Endodermal cell (in vitro differentiated cells): ENCODE measurements at regions not wholly inside any gene's neighbourhood (a gene's known extent, or its start where the extent isn't known, plus 50 kb on each side); places are given as distances from the start of the nearest gene placed in this dataset.

ENCODE experiments used
- DNase-seq: peaks from one replicate; pipeline ENCODE4 v3.0.0-alpha.2; 2017
- H3K27ac ChIP-seq: 2 replicates; pipeline ENCODE4 v1.5.1; 2013; ENCODE audit warnings: mild to moderate bottlenecking, low read depth, low read length, moderate library complexity
- H3K27me3 ChIP-seq: 2 replicates; pipeline ENCODE4 v1.6.1; 2013; ENCODE audit warnings: mild to moderate bottlenecking, low read length, moderate library complexity; ENCODE audit not compliant: insufficient read depth, control insufficient read depth, poor library complexity, severe bottlenecking
- H3K36me3 ChIP-seq: 2 replicates; pipeline ENCODE4 v1.7.0; 2013; ENCODE audit warnings: mild to moderate bottlenecking, low read length, moderate library complexity; ENCODE audit not compliant: control insufficient read depth, insufficient read depth
- H3K4me1 ChIP-seq: one replicate; pipeline ENCODE4 v1.7.0; 2013; ENCODE audit warnings: low read length; ENCODE audit not compliant: control insufficient read depth, insufficient read depth
- H3K4me3 ChIP-seq: 2 replicates; pipeline ENCODE4 v1.5.1; 2013; ENCODE audit warnings: mild to moderate bottlenecking, low read length, moderate library complexity
- H3K9ac ChIP-seq: 2 replicates; pipeline ENCODE4 v1.6.1; 2013; ENCODE audit warnings: mild to moderate bottlenecking, low read length, moderate library complexity; ENCODE audit not compliant: poor library complexity, severe bottlenecking; ENCODE audit errors: extremely low read depth
- H3K9me3 ChIP-seq: 2 replicates; pipeline ENCODE4 v1.6.1; 2013; ENCODE audit warnings: mild to moderate bottlenecking, low read length, moderate library complexity; ENCODE audit not compliant: control insufficient read depth
- H3K27ac Mint-ChIP-seq: 2 replicates; pipeline ENCODE4 v1.8.0; 2020; ENCODE audit warnings: mixed read lengths
- H3K27me3 Mint-ChIP-seq: 2 replicates; pipeline ENCODE4 v1.8.0; 2021; ENCODE audit warnings: mild to moderate bottlenecking, mixed read lengths; ENCODE audit not compliant: insufficient read depth
- H3K36me3 Mint-ChIP-seq: 2 replicates; pipeline ENCODE4 v1.8.0; 2020; ENCODE audit warnings: low read depth, mixed read lengths
- H3K4me1 Mint-ChIP-seq: 2 replicates; pipeline ENCODE4 v1.8.0; 2020; ENCODE audit warnings: mixed read lengths
- H3K4me3 Mint-ChIP-seq: 2 replicates; pipeline ENCODE4 v1.8.0; 2020; ENCODE audit warnings: mild to moderate bottlenecking, moderate library complexity, mixed read lengths
- H3K9me3 Mint-ChIP-seq: 2 replicates; pipeline ENCODE4 v1.8.0; 2020; ENCODE audit warnings: mild to moderate bottlenecking, mixed read lengths
- WGBS, 2 experiments: methylation state at CpG; one replicate each; pipeline versions ENCODE4 v1.1.5 to v1.1.7; 2013; ENCODE audit warnings: missing lambda C conversion rate in 2 of 2, mixed read lengths in 1 of 2; ENCODE audit not compliant: insufficient coverage in 1 of 2, insufficient read length in 1 of 2; 5-methylcytosine and 5-hydroxymethylcytosine counted together
- TF ChIP-seq, protein P1 (sequence below): fragments of 200-600 bp; sonication (generic); conservative IDR thresholded peaks from 2 replicates; pipeline ENCODE4 v1.5.0; 2021; ENCODE audit warnings: antibody characterized with exemption, mild to moderate bottlenecking

- H3K4me3 ChIP-seq = no peak overlapping the region
- Mint-ChIP-seq H3K4me1 (no peaks in the 10 kb centered on the region), H3K36me3 (no peaks in the 10 kb centered on the region), H3K27ac (no peak overlapping the region), H3K27me3 (no peaks in the 10 kb centered on the region), H3K4me3 (no peak overlapping the region), H3K9me3 (peaks cover 12% of the 10 kb centered on the region)
- DNase-seq = no peak
- no peaks in the 10 kb centered on the region for H3K36me3 ChIP-seq
- no peaks in the 10 kb centered on the region for H3K27me3 ChIP-seq
- H3K27ac ChIP-seq = no peak overlapping the region
- TF ChIP-seq, protein P1, sequence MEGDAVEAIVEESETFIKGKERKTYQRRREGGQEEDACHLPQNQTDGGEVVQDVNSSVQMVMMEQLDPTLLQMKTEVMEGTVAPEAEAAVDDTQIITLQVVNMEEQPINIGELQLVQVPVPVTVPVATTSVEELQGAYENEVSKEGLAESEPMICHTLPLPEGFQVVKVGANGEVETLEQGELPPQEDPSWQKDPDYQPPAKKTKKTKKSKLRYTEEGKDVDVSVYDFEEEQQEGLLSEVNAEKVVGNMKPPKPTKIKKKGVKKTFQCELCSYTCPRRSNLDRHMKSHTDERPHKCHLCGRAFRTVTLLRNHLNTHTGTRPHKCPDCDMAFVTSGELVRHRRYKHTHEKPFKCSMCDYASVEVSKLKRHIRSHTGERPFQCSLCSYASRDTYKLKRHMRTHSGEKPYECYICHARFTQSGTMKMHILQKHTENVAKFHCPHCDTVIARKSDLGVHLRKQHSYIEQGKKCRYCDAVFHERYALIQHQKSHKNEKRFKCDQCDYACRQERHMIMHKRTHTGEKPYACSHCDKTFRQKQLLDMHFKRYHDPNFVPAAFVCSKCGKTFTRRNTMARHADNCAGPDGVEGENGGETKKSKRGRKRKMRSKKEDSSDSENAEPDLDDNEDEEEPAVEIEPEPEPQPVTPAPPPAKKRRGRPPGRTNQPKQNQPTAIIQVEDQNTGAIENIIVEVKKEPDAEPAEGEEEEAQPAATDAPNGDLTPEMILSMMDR = peak; percentile 79
- 3% methylated on average over 3 of the region's 4 CpGs; no CpG with 5 or more reads in 1 of the 2 experiments for WGBS, 2 experiments
- peaks cover 3% of the 10 kb centered on the region for H3K9me3 ChIP-seq
- H3K9ac ChIP-seq = no peak overlapping the region
- no peaks in the 10 kb centered on the region for H3K4me1 ChIP-seq
Measured at GRCh38 chr5:23139338-23140171, 286.4 kb upstream of the CDH12 start.

DNA sequence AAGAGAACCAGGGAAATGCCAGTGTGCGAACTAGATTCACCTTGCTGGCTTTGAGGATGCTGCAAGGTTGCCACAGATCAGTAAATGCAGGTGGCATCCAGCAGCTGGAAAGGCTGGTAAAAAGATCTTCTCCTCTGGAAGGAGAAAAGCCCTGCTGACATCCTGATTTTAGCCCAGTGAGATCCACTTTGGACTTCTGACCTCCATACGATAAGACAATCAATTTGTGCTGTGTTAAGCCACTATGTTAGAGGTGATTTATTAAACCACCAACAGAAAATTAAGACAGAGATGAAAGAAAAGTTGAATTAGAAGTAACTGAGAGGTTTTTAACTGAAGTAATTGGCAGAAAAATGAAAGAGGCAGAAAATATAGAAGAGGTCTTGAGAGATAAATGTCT, 283.8 kb upstream of the CDH12 start:
- Histone ChIP-seq H3K27ac (no peak overlapping the region), H3K27me3 (no peaks in the 10 kb centered on the region), H3K9ac (no peak overlapping the region), H3K9me3 (peaks cover 3% of the 10 kb centered on the region), H3K4me1 (no peaks in the 10 kb centered on the region), H3K36me3 (no peaks in the 10 kb centered on the region), H3K4me3 (no peak overlapping the region)
- TF ChIP-seq, protein P1 = no peak
- H3K27ac Mint-ChIP-seq = no peak overlapping the region
- WGBS, 2 experiments = 95 to 100% methylated on average over 1 to 2 of the region's 2 CpGs
- H3K36me3 Mint-ChIP-seq = no peaks in the 10 kb centered on the region
- no peaks in the 10 kb centered on the region for H3K9me3 Mint-ChIP-seq
- no peaks in the 10 kb centered on the region for H3K27me3 Mint-ChIP-seq
- DNase-seq = no peak
- H3K4me1 Mint-ChIP-seq = no peaks in the 10 kb centered on the region
- H3K4me3 Mint-ChIP-seq = no peak overlapping the region

- 100% methylated on average over 1 to 2 of the region's 2 CpGs for WGBS, 2 experiments
- H3K36me3 Mint-ChIP-seq = no peaks in the 10 kb centered on the region
- no peak overlapping the region for H3K4me3 Mint-ChIP-seq
- TF ChIP-seq, protein P1 = no peak
- no peak overlapping the region for H3K27ac ChIP-seq
- H3K27ac Mint-ChIP-seq = no peak overlapping the region
- no peak for DNase-seq
- H3K4me3 ChIP-seq = no peak overlapping the region
- no peaks in the 10 kb centered on the region for H3K36me3 ChIP-seq
- no peaks in the 10 kb centered on the region for H3K4me1 Mint-ChIP-seq
- H3K9ac ChIP-seq = no peak overlapping the region
- H3K27me3 ChIP-seq = no peaks in the 10 kb centered on the region
- H3K27me3 Mint-ChIP-seq = no peaks in the 10 kb centered on the region
- H3K9me3 Mint-ChIP-seq = peaks cover 8% of the 10 kb centered on the region
- peaks cover 9% of the 10 kb centered on the region for H3K9me3 ChIP-seq
- no peaks in the 10 kb centered on the region for H3K4me1 ChIP-seq
Measured at GRCh38 chr5:23132231-23132630, 279.1 kb upstream of the CDH12 start.
